ENCODE measurements at regions not wholly inside any gene's neighbourhood (a gene's known extent, or its start where the extent isn't known, plus 50 kb on each side); places are given as distances from the start of the nearest gene placed in this dataset.

DNA sequence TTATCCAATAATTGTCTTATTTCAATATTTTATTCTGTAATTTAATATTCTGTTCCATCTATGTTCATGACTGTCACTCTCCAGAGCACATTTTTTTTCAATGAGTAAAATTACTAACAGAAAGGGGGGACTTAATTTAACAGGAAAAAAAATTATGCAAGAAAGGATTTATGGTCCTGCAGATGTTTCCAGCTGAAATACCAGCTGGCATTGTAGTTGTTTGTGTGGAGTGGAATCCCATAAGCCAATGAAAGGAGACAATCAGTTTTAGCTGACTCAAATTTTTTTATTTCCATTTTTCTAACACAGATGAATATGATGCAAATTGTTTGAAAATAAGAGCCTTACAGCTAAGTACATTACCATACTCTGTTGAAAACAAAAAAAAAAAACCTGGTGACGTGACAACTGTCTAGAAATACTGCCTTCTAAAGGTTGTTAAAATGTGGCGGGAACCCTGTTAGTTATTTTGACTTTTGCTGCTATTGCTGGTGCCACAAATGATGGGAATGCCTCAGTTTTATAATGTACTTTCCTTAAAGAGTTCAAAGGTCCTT is 389.1 kb downstream of the ETS1 start:
- TF ChIP-seq SMC3 (IDR thresholded peaks at IDR 0.05; ENCODE audit: low read depth, low read length) = no peak
- no peak for TF ChIP-seq RCOR1 (IDR thresholded peaks at IDR 0.05; ENCODE audit: insufficient replicate concordance, low read length)
- TF ChIP-seq, protein P1, sequence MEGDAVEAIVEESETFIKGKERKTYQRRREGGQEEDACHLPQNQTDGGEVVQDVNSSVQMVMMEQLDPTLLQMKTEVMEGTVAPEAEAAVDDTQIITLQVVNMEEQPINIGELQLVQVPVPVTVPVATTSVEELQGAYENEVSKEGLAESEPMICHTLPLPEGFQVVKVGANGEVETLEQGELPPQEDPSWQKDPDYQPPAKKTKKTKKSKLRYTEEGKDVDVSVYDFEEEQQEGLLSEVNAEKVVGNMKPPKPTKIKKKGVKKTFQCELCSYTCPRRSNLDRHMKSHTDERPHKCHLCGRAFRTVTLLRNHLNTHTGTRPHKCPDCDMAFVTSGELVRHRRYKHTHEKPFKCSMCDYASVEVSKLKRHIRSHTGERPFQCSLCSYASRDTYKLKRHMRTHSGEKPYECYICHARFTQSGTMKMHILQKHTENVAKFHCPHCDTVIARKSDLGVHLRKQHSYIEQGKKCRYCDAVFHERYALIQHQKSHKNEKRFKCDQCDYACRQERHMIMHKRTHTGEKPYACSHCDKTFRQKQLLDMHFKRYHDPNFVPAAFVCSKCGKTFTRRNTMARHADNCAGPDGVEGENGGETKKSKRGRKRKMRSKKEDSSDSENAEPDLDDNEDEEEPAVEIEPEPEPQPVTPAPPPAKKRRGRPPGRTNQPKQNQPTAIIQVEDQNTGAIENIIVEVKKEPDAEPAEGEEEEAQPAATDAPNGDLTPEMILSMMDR (conservative IDR thresholded peaks at IDR 0.05; ENCODE audit: low read depth, low read length) = no peak
- no peak for TF ChIP-seq RAD21 (IDR thresholded peaks at IDR 0.05; ENCODE audit: low read length)
- TF ChIP-seq MAFK (IDR thresholded peaks at IDR 0.05; ENCODE audit: low read depth, low read length) = no peak
- TF ChIP-seq, protein P2, sequence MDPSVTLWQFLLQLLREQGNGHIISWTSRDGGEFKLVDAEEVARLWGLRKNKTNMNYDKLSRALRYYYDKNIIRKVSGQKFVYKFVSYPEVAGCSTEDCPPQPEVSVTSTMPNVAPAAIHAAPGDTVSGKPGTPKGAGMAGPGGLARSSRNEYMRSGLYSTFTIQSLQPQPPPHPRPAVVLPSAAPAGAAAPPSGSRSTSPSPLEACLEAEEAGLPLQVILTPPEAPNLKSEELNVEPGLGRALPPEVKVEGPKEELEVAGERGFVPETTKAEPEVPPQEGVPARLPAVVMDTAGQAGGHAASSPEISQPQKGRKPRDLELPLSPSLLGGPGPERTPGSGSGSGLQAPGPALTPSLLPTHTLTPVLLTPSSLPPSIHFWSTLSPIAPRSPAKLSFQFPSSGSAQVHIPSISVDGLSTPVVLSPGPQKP (IDR thresholded peaks at IDR 0.05; ENCODE audit: borderline replicate concordance, low read depth, low read length) = no peak
- TF ChIP-seq, protein P3, sequence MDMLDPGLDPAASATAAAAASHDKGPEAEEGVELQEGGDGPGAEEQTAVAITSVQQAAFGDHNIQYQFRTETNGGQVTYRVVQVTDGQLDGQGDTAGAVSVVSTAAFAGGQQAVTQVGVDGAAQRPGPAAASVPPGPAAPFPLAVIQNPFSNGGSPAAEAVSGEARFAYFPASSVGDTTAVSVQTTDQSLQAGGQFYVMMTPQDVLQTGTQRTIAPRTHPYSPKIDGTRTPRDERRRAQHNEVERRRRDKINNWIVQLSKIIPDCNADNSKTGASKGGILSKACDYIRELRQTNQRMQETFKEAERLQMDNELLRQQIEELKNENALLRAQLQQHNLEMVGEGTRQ (IDR thresholded peaks at IDR 0.05; ENCODE audit: low read depth, low read length) = no peak
- no peak for TF ChIP-seq FOS (IDR thresholded peaks at IDR 0.05; ENCODE audit: low read depth, low read length)
